K562 (cell line): ENCODE measurements at regions not wholly inside any gene's neighbourhood (a gene's known extent, or its start where the extent isn't known, plus 50 kb on each side); places are given as distances from the start of the nearest gene placed in this dataset.

ENCODE experiments used
- FOXA1 ChIP-seq: fragments of 450-650 bp; IDR thresholded peaks from 2 replicates; pipeline ENCODE4 v1.6.1; 2016; ENCODE audit warnings: mild to moderate bottlenecking, borderline replicate concordance
- MCM3 ChIP-seq: fragments of 450-650 bp; IDR thresholded peaks from 2 replicates; pipeline ENCODE4 v1.6.1; 2016
- MXI1 ChIP-seq: IDR thresholded peaks from 2 replicates; pipeline ENCODE4 v1.6.1; 2011; ENCODE audit warnings: low read depth, mild to moderate bottlenecking, improper control_type of control experiment, low read length
- RAD21 ChIP-seq, 2 experiments: fragments of 250-450 bp in 1 of 2; fragments of 450-650 bp in 1 of 2; sonication (Bioruptor Pico) in 1 of 2; formaldehyde crosslinking in 1 of 2; IDR thresholded peaks in 1 of 2; conservative IDR thresholded peaks in 1 of 2; 2 replicates each; pipeline versions ENCODE4 v1.4.0 to v1.8.0; 2020 to 2022; ENCODE audit warnings: mild to moderate bottlenecking in 2 of 2, moderate library complexity in 1 of 2
- RBBP5 ChIP-seq: fragments of 200-600 bp; sonication (generic); IDR thresholded peaks from 2 replicates; pipeline ENCODE4 v1.6.1; 2012; ENCODE audit warnings: borderline replicate concordance, mild to moderate bottlenecking, low read length, control low read depth, inconsistent platforms; ENCODE audit not compliant: insufficient read depth, poor library complexity, severe bottlenecking
- RBM14 ChIP-seq: fragments of 200-400 bp; formaldehyde crosslinking; IDR thresholded peaks from 2 replicates; pipeline ENCODE4 v1.6.1; 2018; ENCODE audit warnings: low read depth, mild to moderate bottlenecking, low read length, moderate library complexity, borderline replicate concordance; ENCODE audit not compliant: insufficient read depth
- SAFB2 ChIP-seq: fragments of 200-400 bp; formaldehyde crosslinking; IDR thresholded peaks from 2 replicates; pipeline ENCODE4 v1.6.1; 2018; ENCODE audit warnings: borderline replicate concordance, low read length, low read depth, moderate library complexity; ENCODE audit not compliant: severe bottlenecking
- WHSC1 ChIP-seq: IDR thresholded peaks from one replicate; pipeline ENCODE4 v1.6.1; 2012; ENCODE audit warnings: low read length, control low read depth, inconsistent platforms
- ZNF23 ChIP-seq: fragments of 250-450 bp; sonication (Bioruptor Pico); IDR thresholded peaks from 2 replicates; pipeline ENCODE4 v1.4.0; 2020; ENCODE audit warnings: mild to moderate bottlenecking
- ZNF780A ChIP-seq: fragments of 250-450 bp; sonication (Bioruptor Pico); IDR thresholded peaks from 2 replicates; pipeline ENCODE4 v1.5.0; 2021; ENCODE audit warnings: mild to moderate bottlenecking
- TF ChIP-seq, protein P1 (sequence below): fragments of 150-350 bp; IDR thresholded peaks from 2 replicates; pipeline ENCODE4 v1.6.1; 2014; ENCODE audit warnings: low read depth, mild to moderate bottlenecking, low read length, borderline replicate concordance
- TF ChIP-seq, protein P2 (sequence below): fragments of 450-650 bp; IDR thresholded peaks from 2 replicates; pipeline ENCODE4 v1.6.1; 2016
- TF ChIP-seq, protein P3 (sequence below): fragments of 250-450 bp; sonication (Bioruptor Pico); IDR thresholded peaks from 2 replicates; pipeline ENCODE4 v1.8.0; 2021; ENCODE audit warnings: borderline replicate concordance, mild to moderate bottlenecking, moderate library complexity; ENCODE audit not compliant: poor library complexity, severe bottlenecking
- TF ChIP-seq, protein P4 (sequence below): fragments of 250-450 bp; sonication (Bioruptor Pico); IDR thresholded peaks from 2 replicates; pipeline ENCODE4 v1.9.0; 2021; ENCODE audit warnings: mild to moderate bottlenecking, inconsistent platforms
- TF ChIP-seq, protein P5 (sequence below): fragments of 250-450 bp; sonication (Bioruptor Pico); IDR thresholded peaks from 2 replicates; pipeline ENCODE4 v1.8.0; 2022; ENCODE audit warnings: moderate library complexity, mild to moderate bottlenecking, inconsistent platforms
- TF ChIP-seq, protein P6 (sequence below): fragments of 250-450 bp; sonication (Bioruptor Pico); IDR thresholded peaks from 2 replicates; pipeline ENCODE4 v1.4.0; 2020

DNA sequence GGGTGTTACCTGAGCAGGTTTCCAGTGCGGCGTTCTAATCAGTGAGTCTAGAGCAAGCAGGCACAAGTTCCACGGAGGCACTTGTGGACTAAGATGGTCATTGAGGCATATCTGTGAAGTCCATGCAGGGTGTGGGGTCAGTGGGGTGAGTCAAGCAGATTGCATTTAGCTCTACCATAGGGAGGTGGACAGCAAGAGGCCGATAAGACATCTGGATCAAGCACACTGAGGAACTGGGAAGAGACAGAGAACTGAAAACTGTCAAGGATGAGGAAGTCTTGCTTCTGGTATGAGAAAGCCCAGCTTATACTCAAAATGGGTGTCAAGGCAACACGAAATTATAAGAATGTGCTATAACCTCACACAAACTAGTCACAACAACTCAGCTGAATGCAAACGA is 61.2 kb upstream of the SLC39A10 start (continued):
- TF ChIP-seq, protein P1, sequence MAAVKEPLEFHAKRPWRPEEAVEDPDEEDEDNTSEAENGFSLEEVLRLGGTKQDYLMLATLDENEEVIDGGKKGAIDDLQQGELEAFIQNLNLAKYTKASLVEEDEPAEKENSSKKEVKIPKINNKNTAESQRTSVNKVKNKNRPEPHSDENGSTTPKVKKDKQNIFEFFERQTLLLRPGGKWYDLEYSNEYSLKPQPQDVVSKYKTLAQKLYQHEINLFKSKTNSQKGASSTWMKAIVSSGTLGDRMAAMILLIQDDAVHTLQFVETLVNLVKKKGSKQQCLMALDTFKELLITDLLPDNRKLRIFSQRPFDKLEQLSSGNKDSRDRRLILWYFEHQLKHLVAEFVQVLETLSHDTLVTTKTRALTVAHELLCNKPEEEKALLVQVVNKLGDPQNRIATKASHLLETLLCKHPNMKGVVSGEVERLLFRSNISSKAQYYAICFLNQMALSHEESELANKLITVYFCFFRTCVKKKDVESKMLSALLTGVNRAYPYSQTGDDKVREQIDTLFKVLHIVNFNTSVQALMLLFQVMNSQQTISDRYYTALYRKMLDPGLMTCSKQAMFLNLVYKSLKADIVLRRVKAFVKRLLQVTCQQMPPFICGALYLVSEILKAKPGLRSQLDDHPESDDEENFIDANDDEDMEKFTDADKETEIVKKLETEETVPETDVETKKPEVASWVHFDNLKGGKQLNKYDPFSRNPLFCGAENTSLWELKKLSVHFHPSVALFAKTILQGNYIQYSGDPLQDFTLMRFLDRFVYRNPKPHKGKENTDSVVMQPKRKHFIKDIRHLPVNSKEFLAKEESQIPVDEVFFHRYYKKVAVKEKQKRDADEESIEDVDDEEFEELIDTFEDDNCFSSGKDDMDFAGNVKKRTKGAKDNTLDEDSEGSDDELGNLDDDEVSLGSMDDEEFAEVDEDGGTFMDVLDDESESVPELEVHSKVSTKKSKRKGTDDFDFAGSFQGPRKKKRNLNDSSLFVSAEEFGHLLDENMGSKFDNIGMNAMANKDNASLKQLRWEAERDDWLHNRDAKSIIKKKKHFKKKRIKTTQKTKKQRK = no peak
- TF ChIP-seq, protein P2, sequence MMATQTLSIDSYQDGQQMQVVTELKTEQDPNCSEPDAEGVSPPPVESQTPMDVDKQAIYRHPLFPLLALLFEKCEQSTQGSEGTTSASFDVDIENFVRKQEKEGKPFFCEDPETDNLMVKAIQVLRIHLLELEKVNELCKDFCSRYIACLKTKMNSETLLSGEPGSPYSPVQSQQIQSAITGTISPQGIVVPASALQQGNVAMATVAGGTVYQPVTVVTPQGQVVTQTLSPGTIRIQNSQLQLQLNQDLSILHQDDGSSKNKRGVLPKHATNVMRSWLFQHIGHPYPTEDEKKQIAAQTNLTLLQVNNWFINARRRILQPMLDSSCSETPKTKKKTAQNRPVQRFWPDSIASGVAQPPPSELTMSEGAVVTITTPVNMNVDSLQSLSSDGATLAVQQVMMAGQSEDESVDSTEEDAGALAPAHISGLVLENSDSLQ = peak; percentile 16; the same call in 1 of the 2 replicates
- TF ChIP-seq FOXA1 (no peak), MXI1 (no peak), RBBP5 (no peak), ZNF780A (CRISPR knock-in tag) (no peak), RAD21 (CRISPR knock-in tag; conservative IDR thresholded peaks at IDR 0.05 in 1 of 2, IDR thresholded peaks at IDR 0.05 in 1 of 2) (0 out of 4 replicates have a peak, but pooled peaks of 1 of the 2 experiments have one; percentile 1), ZNF23 (CRISPR knock-in tag) (no peak), RBM14 (no peak), SAFB2 (no peak), WHSC1 (no peak), MCM3 (no peak)
- TF ChIP-seq, protein P3, sequence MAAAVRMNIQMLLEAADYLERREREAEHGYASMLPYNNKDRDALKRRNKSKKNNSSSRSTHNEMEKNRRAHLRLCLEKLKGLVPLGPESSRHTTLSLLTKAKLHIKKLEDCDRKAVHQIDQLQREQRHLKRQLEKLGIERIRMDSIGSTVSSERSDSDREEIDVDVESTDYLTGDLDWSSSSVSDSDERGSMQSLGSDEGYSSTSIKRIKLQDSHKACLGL = no peak
- TF ChIP-seq, protein P4, sequence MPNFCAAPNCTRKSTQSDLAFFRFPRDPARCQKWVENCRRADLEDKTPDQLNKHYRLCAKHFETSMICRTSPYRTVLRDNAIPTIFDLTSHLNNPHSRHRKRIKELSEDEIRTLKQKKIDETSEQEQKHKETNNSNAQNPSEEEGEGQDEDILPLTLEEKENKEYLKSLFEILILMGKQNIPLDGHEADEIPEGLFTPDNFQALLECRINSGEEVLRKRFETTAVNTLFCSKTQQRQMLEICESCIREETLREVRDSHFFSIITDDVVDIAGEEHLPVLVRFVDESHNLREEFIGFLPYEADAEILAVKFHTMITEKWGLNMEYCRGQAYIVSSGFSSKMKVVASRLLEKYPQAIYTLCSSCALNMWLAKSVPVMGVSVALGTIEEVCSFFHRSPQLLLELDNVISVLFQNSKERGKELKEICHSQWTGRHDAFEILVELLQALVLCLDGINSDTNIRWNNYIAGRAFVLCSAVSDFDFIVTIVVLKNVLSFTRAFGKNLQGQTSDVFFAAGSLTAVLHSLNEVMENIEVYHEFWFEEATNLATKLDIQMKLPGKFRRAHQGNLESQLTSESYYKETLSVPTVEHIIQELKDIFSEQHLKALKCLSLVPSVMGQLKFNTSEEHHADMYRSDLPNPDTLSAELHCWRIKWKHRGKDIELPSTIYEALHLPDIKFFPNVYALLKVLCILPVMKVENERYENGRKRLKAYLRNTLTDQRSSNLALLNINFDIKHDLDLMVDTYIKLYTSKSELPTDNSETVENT = no peak
- TF ChIP-seq, protein P5, sequence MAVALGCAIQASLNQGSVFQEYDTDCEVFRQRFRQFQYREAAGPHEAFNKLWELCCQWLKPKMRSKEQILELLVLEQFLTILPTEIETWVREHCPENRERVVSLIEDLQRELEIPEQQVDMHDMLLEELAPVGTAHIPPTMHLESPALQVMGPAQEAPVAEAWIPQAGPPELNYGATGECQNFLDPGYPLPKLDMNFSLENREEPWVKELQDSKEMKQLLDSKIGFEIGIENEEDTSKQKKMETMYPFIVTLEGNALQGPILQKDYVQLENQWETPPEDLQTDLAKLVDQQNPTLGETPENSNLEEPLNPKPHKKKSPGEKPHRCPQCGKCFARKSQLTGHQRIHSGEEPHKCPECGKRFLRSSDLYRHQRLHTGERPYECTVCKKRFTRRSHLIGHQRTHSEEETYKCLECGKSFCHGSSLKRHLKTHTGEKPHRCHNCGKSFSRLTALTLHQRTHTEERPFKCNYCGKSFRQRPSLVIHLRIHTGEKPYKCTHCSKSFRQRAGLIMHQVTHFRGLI = no peak
- TF ChIP-seq, protein P6, sequence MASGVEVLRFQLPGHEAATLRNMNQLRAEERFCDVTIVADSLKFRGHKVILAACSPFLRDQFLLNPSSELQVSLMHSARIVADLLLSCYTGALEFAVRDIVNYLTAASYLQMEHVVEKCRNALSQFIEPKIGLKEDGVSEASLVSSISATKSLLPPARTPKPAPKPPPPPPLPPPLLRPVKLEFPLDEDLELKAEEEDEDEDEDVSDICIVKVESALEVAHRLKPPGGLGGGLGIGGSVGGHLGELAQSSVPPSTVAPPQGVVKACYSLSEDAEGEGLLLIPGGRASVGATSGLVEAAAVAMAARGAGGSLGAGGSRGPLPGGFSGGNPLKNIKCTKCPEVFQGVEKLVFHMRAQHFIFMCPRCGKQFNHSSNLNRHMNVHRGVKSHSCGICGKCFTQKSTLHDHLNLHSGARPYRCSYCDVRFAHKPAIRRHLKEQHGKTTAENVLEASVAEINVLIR = no peak
